DMS53 treated with DMSO at 0.1 percent for 48 hours (cell line): ENCODE measurements at regions not wholly inside any gene's neighbourhood (a gene's known extent, or its start where the extent isn't known, plus 50 kb on each side); places are given as distances from the start of the nearest gene placed in this dataset.
"Not testable (repeated sequence)": the region's sequence is repeated elsewhere in the genome, so short reads cannot be mapped to it uniquely, and the experiment has no call there.

ENCODE experiments used
- DNase-seq: peaks from one replicate; lab custom pipeline; 2025; ENCODE audit not compliant: unreplicated experiment; lab: John Stamatoyannopoulos, UW

- DNase-seq: no peak
Observed at GRCh38 chr5:86354664-86355063, 263.1 kb upstream of the COX7C start.

- DNase-seq: no peak
Observed at GRCh38 chr5:86360801-86361200, 256.9 kb upstream of the COX7C start.

GRCh38 chr5:86371061-86371460, 246.7 kb upstream of the COX7C start:
- DNase-seq: no peak

- no peak for DNase-seq
Observed at GRCh38 chr5:86374611-86375010, 243.1 kb upstream of the COX7C start.

GRCh38 chr5:86376214-86376613, 241.5 kb upstream of the COX7C start:
- no peak for DNase-seq

GRCh38 chr5:86403190-86403589, 214.6 kb upstream of the COX7C start:
- DNase-seq: no peak

GRCh38 chr5:86404256-86404655, 213.5 kb upstream of the COX7C start:
- DNase-seq: no peak

GRCh38 chr5:86407711-86408110, 210.0 kb upstream of the COX7C start:
- no peak for DNase-seq

- no peak for DNase-seq
Observed at GRCh38 chr5:86411596-86411995, 206.1 kb upstream of the COX7C start.

- no peak for DNase-seq
Observed at GRCh38 chr5:86427158-86427557, 190.6 kb upstream of the COX7C start.

GRCh38 chr5:86439593-86440110, 178.1 kb upstream of the COX7C start:
- DNase-seq: no peak

GRCh38 chr5:86442036-86442745, 175.6 kb upstream of the COX7C start:
- no peak for DNase-seq

GRCh38 chr5:86447362-86447761, 170.4 kb upstream of the COX7C start:
- DNase-seq: no peak

GRCh38 chr5:86452251-86452650, 165.5 kb upstream of the COX7C start:
- no peak for DNase-seq

GRCh38 chr5:86460519-86460918, 157.2 kb upstream of the COX7C start:
- DNase-seq: no peak

- no peak for DNase-seq
Observed at GRCh38 chr5:86461169-86461956, 156.4 kb upstream of the COX7C start.

- DNase-seq: no peak
Observed at GRCh38 chr5:86463339-86463738, 154.4 kb upstream of the COX7C start.

- no peak for DNase-seq
Observed at GRCh38 chr5:86465052-86465838, 152.5 kb upstream of the COX7C start.

GRCh38 chr5:86466721-86467120, 151.0 kb upstream of the COX7C start:
- not testable (repeated sequence) for DNase-seq

GRCh38 chr5:86482008-86482407, 135.7 kb upstream of the COX7C start:
- DNase-seq: no peak

- DNase-seq: no peak
Observed at GRCh38 chr5:86493777-86494176, 124.0 kb upstream of the COX7C start.

GRCh38 chr5:86500947-86501346, 116.8 kb upstream of the COX7C start:
- no peak for DNase-seq
